ENCODE measurements at regions not wholly inside any gene's neighbourhood (a gene's known extent, or its start where the extent isn't known, plus 50 kb on each side); places are given as distances from the start of the nearest gene placed in this dataset.
A peak's percentile ranks its signal among the peaks of the same experiment; 100 is the strongest.

DNA sequence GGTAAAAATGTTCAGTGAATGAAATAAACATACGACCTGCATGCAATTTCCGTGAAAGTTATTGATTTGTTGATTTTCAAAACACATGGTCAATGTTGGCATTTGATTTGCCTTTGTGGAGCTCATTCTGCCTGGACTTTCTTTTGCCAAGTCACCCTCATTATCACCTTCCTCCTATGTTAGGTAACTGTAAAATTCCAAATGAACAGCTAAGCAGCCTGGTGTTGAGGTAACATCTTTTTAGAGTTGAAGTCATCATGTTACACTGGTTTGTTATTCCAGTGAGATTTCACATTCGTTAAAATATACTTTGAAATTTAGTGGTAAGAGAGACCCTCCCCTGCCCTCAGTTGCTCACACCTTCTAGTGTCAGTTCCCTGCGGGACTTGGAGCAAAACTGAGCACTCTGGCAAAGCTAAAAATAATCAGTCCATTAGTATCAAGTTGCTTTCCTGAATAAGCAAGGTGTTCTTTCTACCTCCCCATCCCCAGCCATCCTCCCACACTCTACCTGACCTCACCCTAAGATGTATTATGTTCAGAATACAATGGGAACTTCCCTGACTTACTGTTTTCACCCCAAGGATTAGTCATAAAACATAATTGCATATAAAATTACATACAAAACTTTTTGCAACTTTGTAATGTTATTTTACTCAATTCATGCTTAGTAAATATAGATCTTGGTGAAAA is 283.3 kb upstream of the SEMA3A start:
- H3K4me1 ChIP-seq = peaks cover 0 to 11% (median 6%) of the 10 kb centered on the region in 4 donors
- no peak for TF ChIP-seq POLR2AphosphoS5 (IDR thresholded peaks at IDR 0.05)
- H3K4me3 ChIP-seq = no peak overlapping the region
- WGBS, 2 donors = 75 to 86% methylated on average over 4 of the region's 4 CpGs
- H3K9me3 ChIP-seq = no peaks in the 10 kb centered on the region
- no peaks in the 10 kb centered on the region for H3K27me3 ChIP-seq
- intact Hi-C loops (cut with DNase I) = no loop called here
- no peak for DNase-seq
- no peaks in the 10 kb centered on the region for H3K36me3 ChIP-seq
- no peak overlapping the region for H3K27ac ChIP-seq

DNA sequence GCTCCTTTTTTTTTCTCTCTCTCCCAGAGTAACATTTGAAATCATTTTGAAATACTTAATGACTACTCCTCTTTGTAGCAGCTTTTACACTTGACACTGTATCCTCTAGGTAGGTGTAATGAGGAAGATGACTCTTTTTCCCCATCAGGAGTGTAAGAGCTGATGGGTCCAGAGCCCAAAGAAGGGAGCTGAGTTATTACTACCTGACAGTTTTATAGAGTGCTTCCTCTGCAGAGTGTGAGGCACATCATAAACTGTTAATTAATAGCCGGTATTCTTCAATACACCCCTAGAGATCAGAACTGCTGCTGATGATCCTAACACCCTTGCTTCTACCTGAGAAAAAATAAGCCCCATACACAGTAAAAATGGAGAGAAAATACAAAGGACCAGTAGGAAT is 279.8 kb upstream of the SEMA3A start:
- no peak for DNase-seq
- Histone ChIP-seq H3K4me1 (peaks cover 0 to 7% (median 6%) of the 10 kb centered on the region in 4 donors), H3K9me3 (no peaks in the 10 kb centered on the region), H3K4me3 (no peak overlapping the region), H3K36me3 (no peaks in the 10 kb centered on the region), H3K27ac (peak overlapping the region in 1 of 4 donors; percentile 15), H3K27me3 (no peaks in the 10 kb centered on the region)
- 12 to 38% methylated on average over 1 of the region's 1 CpG for WGBS, 2 donors
- TF ChIP-seq EP300 (IDR thresholded peaks at IDR 0.05) = no peak
- TF ChIP-seq POLR2A (IDR thresholded peaks at IDR 0.05) = no peak
- TF ChIP-seq POLR2AphosphoS5 (IDR thresholded peaks at IDR 0.05) = no peak
- no peak for TF ChIP-seq CTCF (IDR thresholded peaks at IDR 0.05)
- intact Hi-C loops (cut with DNase I) = no loop called here

DNA sequence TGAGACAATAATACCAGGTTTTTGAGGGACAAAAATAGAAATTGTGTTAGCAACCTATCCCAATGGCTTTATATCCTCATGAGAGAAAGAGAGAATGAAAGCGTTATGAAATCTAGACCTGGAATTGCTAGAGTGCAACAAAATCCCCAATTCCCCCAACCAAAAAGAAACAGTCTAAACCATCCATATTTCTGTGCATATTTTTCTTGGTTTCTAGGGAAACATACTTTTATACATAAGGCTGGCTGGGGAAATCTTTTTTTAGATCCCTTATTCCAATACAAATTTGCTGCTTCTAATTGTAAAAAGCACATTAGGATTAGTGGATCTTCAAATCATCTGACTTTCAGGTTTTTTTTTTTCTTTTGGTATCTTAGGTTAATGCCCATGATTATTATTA is 277.0 kb upstream of the SEMA3A start:
- H3K36me3 ChIP-seq = no peaks in the 10 kb centered on the region
- H3K4me3 ChIP-seq = no peak overlapping the region
- H3K27ac ChIP-seq = no peak overlapping the region
- no peak for DNase-seq
- no peaks in the 10 kb centered on the region for H3K9me3 ChIP-seq
- H3K27me3 ChIP-seq = no peaks in the 10 kb centered on the region
- TF ChIP-seq POLR2AphosphoS5 (IDR thresholded peaks at IDR 0.05) = no peak
- TF ChIP-seq EP300 (IDR thresholded peaks at IDR 0.05) = no peak
- no peak for TF ChIP-seq POLR2A (IDR thresholded peaks at IDR 0.05)
- no peak for TF ChIP-seq CTCF (IDR thresholded peaks at IDR 0.05)
- 94 to 98% methylated on average over 1 of the region's 1 CpG for WGBS, 2 donors
- H3K4me1 ChIP-seq = peaks cover 0 to 7% (median 6%) of the 10 kb centered on the region in 4 donors
- intact Hi-C loops (cut with DNase I) = no loop called here

- no peak overlapping the region for H3K4me3 ChIP-seq
- H3K9me3 ChIP-seq = no peaks in the 10 kb centered on the region
- no peak for DNase-seq
- WGBS, 2 donors = 70 to 75% methylated on average over 3 of the region's 3 CpGs
- no peak overlapping the region for H3K27ac ChIP-seq
- no peaks in the 10 kb centered on the region for H3K27me3 ChIP-seq
- intact Hi-C loops (cut with DNase I) = no loop called here
- H3K36me3 ChIP-seq = no peaks in the 10 kb centered on the region
- H3K4me1 ChIP-seq = peaks cover 0 to 4% (median 0%) of the 10 kb centered on the region in 4 donors
- TF ChIP-seq EP300 (IDR thresholded peaks at IDR 0.05) (no peak), POLR2AphosphoS5 (IDR thresholded peaks at IDR 0.05) (no peak), POLR2A (IDR thresholded peaks at IDR 0.05) (no peak), CTCF (IDR thresholded peaks at IDR 0.05) (no peak)
Observed at GRCh38 chr7:84469034-84469433, 274.4 kb upstream of the SEMA3A start.

- Histone ChIP-seq H3K9me3 (no peaks in the 10 kb centered on the region), H3K36me3 (no peaks in the 10 kb centered on the region), H3K27me3 (no peaks in the 10 kb centered on the region), H3K27ac (no peak overlapping the region), H3K4me3 (no peak overlapping the region), H3K4me1 (no peaks in the 10 kb centered on the region)
- intact Hi-C loops (cut with DNase I) = no loop called here
- no peak for TF ChIP-seq POLR2A (IDR thresholded peaks at IDR 0.05)
- TF ChIP-seq CTCF (IDR thresholded peaks at IDR 0.05) = no peak
- no peak for TF ChIP-seq POLR2AphosphoS5 (IDR thresholded peaks at IDR 0.05)
- DNase-seq = no peak
Observed at GRCh38 chr7:84462259-84462658, 267.7 kb upstream of the SEMA3A start.
